Activated CD8-positive, alpha-beta T cell treated with anti-CD3 and anti-CD28 coated beads, Interleukin-2, amount 10 ng/mL, durations not matched to agents 7 days and 5 days (primary cell): ENCODE measurements at regions not wholly inside any gene's neighbourhood (a gene's known extent, or its start where the extent isn't known, plus 50 kb on each side); places are given as distances from the start of the nearest gene placed in this dataset.

Source experiments
- ATAC-seq: fragments of 150-1000 bp; cut with Tn5 transposase; one replicate; pipeline ENCODE4 v1.10.0; 2021; ENCODE audit warnings: moderate library complexity
- CTCF ChIA-PET: fragments of 350-600 bp; sonication (Branson Sonifier 250); formaldehyde crosslinking; loops from one replicate; lab custom pipeline; 2021; ENCODE audit warnings: antibody characterized with exemption; lab: Charles Lee
- POLR2A ChIA-PET: fragments of 350-600 bp; sonication (Branson Sonifier 250); formaldehyde crosslinking; loops from one replicate; lab custom pipeline; 2021; ENCODE audit warnings: antibody characterized with exemption; lab: Charles Lee
- DNase-seq: peaks from one replicate; pipeline ENCODE4 v3.0.0-alpha.2; 2020
- H3K27ac Mint-ChIP-seq: one replicate; pipeline ENCODE4 v1.8.0; 2021; ENCODE audit warnings: mild to moderate bottlenecking, mixed read lengths
- H3K27me3 Mint-ChIP-seq: one replicate; pipeline ENCODE4 v1.8.0; 2021; ENCODE audit warnings: low read depth, mixed read lengths
- H3K36me3 Mint-ChIP-seq: one replicate; pipeline ENCODE4 v1.8.0; 2021; ENCODE audit warnings: low read depth, mixed read lengths
- H3K4me1 Mint-ChIP-seq: one replicate; pipeline ENCODE4 v1.8.0; 2021; ENCODE audit warnings: low read depth, mixed read lengths
- H3K4me3 Mint-ChIP-seq: one replicate; pipeline ENCODE4 v1.8.0; 2021; ENCODE audit warnings: mild to moderate bottlenecking, mixed read lengths
- H3K9me3 Mint-ChIP-seq: one replicate; pipeline ENCODE4 v1.8.0; 2022; ENCODE audit warnings: mixed read lengths; ENCODE audit not compliant: insufficient read depth

- POLR2A ChIA-PET = no interaction called here
Observed at GRCh38 chr22:47233316-47234243, 471.1 kb downstream of the TBC1D22A start.

GRCh38 chr22:47232753-47233152, 470.3 kb downstream of the TBC1D22A start:
- H3K36me3 Mint-ChIP-seq = no peaks in the 10 kb centered on the region
- no peak overlapping the region for H3K27ac Mint-ChIP-seq
- H3K4me1 Mint-ChIP-seq = no peaks in the 10 kb centered on the region
- DNase-seq (no peak), ATAC-seq (no peak)
- peaks cover 4% of the 10 kb centered on the region for H3K27me3 Mint-ChIP-seq
- POLR2A ChIA-PET = no interaction called here
- CTCF ChIA-PET = no interaction called here
- peaks cover 5% of the 10 kb centered on the region for H3K9me3 Mint-ChIP-seq
- no peak overlapping the region for H3K4me3 Mint-ChIP-seq

More at GRCh38 chr22:47233316-47234243, 471.1 kb downstream of the TBC1D22A start:
- ATAC-seq = no peak
- no peak overlapping the region for H3K4me3 Mint-ChIP-seq
- no peak for DNase-seq
- peaks cover 4% of the 10 kb centered on the region for H3K27me3 Mint-ChIP-seq
- CTCF ChIA-PET = no interaction called here
- H3K36me3 Mint-ChIP-seq = no peaks in the 10 kb centered on the region
- H3K9me3 Mint-ChIP-seq = peaks cover 5% of the 10 kb centered on the region
- H3K27ac Mint-ChIP-seq = no peak overlapping the region
- H3K4me1 Mint-ChIP-seq = no peaks in the 10 kb centered on the region

- Mint-ChIP-seq H3K27me3 (peaks cover 4% of the 10 kb centered on the region), H3K36me3 (no peaks in the 10 kb centered on the region), H3K4me3 (no peak overlapping the region), H3K4me1 (no peaks in the 10 kb centered on the region), H3K9me3 (peaks cover 5% of the 10 kb centered on the region), H3K27ac (no peak overlapping the region)
- ATAC-seq = no peak
- ChIA-PET CTCF (no interaction called here), POLR2A (no interaction called here)
- no peak for DNase-seq
Observed at GRCh38 chr22:47232197-47232596, 469.7 kb downstream of the TBC1D22A start.

DNA sequence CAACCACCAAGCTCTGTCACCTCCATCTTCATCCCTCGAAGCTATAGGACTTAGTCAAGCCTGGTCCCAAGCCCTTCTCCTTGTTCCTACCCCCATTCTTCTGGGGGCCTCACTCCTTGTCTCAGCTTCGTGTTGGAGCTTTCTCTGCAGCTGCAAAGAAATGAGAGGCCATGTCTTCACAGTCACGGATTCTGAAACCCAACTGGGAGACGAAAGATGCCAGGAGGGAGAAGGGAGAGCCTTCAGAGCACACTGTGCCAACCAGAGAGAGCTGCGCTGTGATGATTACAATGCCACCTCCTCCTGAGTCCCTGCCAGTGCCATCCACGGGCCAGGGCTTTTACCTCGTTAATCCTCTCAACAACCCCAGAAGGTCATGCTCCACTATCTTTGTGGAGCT, 469.3 kb downstream of the TBC1D22A start:
- Mint-ChIP-seq H3K27me3 (peaks cover 4% of the 10 kb centered on the region), H3K4me1 (no peaks in the 10 kb centered on the region), H3K36me3 (no peaks in the 10 kb centered on the region), H3K9me3 (peaks cover 5% of the 10 kb centered on the region), H3K27ac (no peak overlapping the region), H3K4me3 (no peak overlapping the region)
- ChIA-PET POLR2A (no interaction called here), CTCF (no interaction called here)
- ATAC-seq = no peak
- no peak for DNase-seq

DNA sequence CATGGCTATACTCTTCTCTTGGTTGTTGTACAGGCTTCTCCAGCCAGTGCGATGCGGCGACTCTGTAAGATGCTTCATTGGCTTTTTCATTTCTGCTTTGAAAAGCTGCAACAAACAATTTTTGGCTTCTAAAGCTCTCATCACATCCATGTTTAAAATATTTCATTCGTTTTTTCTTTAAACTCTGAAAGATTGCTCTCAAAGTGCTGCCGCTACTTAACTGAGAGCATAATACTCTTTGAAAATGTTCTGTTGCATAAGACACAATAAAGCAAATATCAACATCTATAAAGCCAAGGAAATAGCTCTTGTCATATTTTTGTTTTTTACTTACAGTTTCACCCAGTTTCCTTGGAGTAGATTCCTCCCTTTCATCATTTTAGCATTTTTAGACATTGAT, 468.3 kb downstream of the TBC1D22A start:
- CTCF ChIA-PET = interaction anchor here (1.7 kb wide), 1 partner anchor 17 kb away, joined by 4 read pairs; no protein-coding TSS in a partner anchor

DNA sequence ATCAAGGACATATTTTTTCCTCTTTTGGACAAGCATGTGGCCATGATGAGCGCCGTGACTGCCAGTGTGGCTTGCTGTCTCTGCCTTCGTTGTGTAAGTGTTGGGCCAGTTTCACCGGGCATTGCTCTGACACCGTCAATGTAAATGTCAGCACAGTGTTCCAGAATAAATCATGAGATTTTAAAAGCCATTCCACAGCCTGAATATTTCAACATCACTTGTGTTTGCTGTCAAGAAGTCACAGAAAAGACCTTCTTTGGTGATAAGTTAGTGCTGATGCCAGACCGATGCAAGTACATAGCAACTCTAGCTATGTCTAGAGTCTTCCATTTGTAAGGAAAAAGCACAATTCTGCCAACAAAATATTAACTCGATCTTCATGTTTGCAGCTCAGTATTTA, 467.8 kb downstream of the TBC1D22A start:
- H3K4me3 Mint-ChIP-seq = no peak overlapping the region
- POLR2A ChIA-PET = no interaction called here
- H3K27ac Mint-ChIP-seq = no peak overlapping the region
- no peaks in the 10 kb centered on the region for H3K36me3 Mint-ChIP-seq
- peaks cover 5% of the 10 kb centered on the region for H3K9me3 Mint-ChIP-seq
- no peaks in the 10 kb centered on the region for H3K4me1 Mint-ChIP-seq
- ATAC-seq (no peak), DNase-seq (no peak)
- H3K27me3 Mint-ChIP-seq = peaks cover 4% of the 10 kb centered on the region
- CTCF ChIA-PET = interaction anchor here (1.7 kb wide), 1 partner anchor 17 kb away, joined by 4 read pairs; no protein-coding TSS in a partner anchor

More for the DNA sequence above, 468.3 kb downstream of the TBC1D22A start:
- DNase-seq = no peak
- POLR2A ChIA-PET = no interaction called here
- Mint-ChIP-seq H3K4me1 (no peaks in the 10 kb centered on the region), H3K9me3 (peaks cover 5% of the 10 kb centered on the region), H3K27ac (no peak overlapping the region), H3K27me3 (peaks cover 4% of the 10 kb centered on the region), H3K4me3 (no peak overlapping the region), H3K36me3 (no peaks in the 10 kb centered on the region)
- no peak for ATAC-seq

- CTCF ChIA-PET = no interaction called here
- ATAC-seq = no peak
Observed at GRCh38 chr22:47228767-47229166, 466.3 kb downstream of the TBC1D22A start.

GRCh38 chr22:47225931-47226633, 463.6 kb downstream of the TBC1D22A start:
- no peaks in the 10 kb centered on the region for H3K9me3 Mint-ChIP-seq
- H3K27ac Mint-ChIP-seq = no peak overlapping the region
- no peak for DNase-seq
- ChIA-PET CTCF (interaction anchor here (1.7 kb wide), 1 partner anchor 12 kb away, joined by 4 read pairs; no protein-coding TSS in a partner anchor), POLR2A (no interaction called here)
- H3K27me3 Mint-ChIP-seq = peaks cover 4% of the 10 kb centered on the region
- no peak overlapping the region for H3K4me3 Mint-ChIP-seq
- no peaks in the 10 kb centered on the region for H3K36me3 Mint-ChIP-seq
- no peaks in the 10 kb centered on the region for H3K4me1 Mint-ChIP-seq
- no peak for ATAC-seq

More at GRCh38 chr22:47228767-47229166, 466.3 kb downstream of the TBC1D22A start:
- Mint-ChIP-seq H3K4me3 (no peak overlapping the region), H3K9me3 (peaks cover 5% of the 10 kb centered on the region), H3K36me3 (no peaks in the 10 kb centered on the region), H3K4me1 (no peaks in the 10 kb centered on the region), H3K27me3 (peaks cover 4% of the 10 kb centered on the region), H3K27ac (no peak overlapping the region)
- POLR2A ChIA-PET = no interaction called here
- no peak for DNase-seq

DNA sequence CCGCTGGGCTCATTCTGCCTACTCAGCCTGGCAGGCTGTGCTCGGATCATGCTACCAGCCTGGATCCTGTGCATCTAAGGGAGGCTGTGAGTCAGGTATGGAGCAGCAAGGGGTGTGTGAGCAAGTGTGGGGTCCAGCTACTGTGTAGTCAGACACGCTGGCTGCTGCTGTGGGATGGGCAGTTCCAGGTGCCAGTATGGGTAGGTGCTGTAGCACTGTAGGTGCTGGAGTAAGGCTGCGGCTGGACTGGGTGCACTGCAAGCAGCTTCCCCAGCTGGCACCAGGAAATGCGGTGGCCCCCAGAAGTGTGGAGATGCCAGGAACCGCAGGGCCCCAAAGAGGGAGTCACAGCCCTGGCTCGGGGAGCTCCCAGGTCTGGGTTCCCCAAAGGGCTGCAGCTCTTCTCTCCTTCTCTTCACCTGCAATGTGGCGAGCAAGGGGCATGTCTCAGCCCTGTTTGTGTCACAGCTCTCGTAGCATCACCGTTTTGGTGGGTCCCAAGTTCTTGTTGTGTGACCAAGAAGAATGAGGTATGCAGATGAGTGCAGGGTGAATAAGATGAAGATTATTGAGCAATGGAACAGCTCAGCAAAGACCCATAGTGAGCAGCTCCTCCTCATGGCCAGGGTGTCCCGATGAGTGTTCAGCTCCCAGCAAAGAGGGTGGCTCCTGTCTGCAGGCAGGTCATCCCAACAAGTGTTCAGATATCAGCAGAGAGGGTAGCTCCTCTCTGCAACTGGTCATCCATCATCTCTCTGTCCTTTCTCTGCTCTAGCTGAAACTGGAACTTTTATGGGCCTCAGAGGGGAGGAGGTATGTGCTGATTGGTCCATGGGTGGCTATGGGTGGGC, 462.9 kb downstream of the TBC1D22A start:
- DNase-seq (no peak), ATAC-seq (no peak)
- no peaks in the 10 kb centered on the region for H3K36me3 Mint-ChIP-seq
- no peaks in the 10 kb centered on the region for H3K9me3 Mint-ChIP-seq
- H3K27me3 Mint-ChIP-seq = peaks cover 4% of the 10 kb centered on the region
- H3K27ac Mint-ChIP-seq = no peak overlapping the region
- ChIA-PET CTCF (interaction anchor here (1.7 kb wide), 1 partner anchor 11 kb away, joined by 4 read pairs; no protein-coding TSS in a partner anchor), POLR2A (interaction anchor here (0.7 kb wide), 1 partner anchor 413 kb away, joined by 3 read pairs; no protein-coding TSS in a partner anchor)
- no peaks in the 10 kb centered on the region for H3K4me1 Mint-ChIP-seq
- H3K4me3 Mint-ChIP-seq = no peak overlapping the region
